HG03378 (cell line): ENCODE measurements at regions not wholly inside any gene's neighbourhood (a gene's known extent, or its start where the extent isn't known, plus 50 kb on each side); places are given as distances from the start of the nearest gene placed in this dataset.

Source experiments
- ATAC-seq: cut with Tn5 transposase; IDR thresholded peaks from one replicate; pipeline ENCODE4 v1.9.1; 2021; ENCODE audit warnings: mild to moderate bottlenecking, moderate library complexity; ENCODE audit not compliant: unreplicated experiment

DNA sequence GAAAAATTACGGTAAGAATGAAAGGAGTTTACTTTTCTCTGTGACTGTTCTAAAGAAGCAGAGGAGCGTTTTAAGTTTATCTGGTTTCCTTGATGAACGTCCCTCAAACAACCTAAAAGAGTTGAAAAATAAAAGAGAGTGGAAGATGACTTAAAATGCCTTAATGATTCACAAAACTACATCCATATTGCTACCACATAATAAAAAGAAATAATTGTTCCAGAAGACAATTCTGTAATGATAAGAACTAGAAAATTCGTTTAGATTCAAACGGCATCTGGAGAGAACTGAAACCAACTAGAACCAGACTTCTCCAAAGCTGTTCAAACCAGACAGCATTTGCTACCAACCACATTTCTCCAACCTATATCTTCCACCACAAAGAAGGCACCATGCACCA is 68.1 kb downstream of the TEKT4 start:
- ATAC-seq = no peak

DNA sequence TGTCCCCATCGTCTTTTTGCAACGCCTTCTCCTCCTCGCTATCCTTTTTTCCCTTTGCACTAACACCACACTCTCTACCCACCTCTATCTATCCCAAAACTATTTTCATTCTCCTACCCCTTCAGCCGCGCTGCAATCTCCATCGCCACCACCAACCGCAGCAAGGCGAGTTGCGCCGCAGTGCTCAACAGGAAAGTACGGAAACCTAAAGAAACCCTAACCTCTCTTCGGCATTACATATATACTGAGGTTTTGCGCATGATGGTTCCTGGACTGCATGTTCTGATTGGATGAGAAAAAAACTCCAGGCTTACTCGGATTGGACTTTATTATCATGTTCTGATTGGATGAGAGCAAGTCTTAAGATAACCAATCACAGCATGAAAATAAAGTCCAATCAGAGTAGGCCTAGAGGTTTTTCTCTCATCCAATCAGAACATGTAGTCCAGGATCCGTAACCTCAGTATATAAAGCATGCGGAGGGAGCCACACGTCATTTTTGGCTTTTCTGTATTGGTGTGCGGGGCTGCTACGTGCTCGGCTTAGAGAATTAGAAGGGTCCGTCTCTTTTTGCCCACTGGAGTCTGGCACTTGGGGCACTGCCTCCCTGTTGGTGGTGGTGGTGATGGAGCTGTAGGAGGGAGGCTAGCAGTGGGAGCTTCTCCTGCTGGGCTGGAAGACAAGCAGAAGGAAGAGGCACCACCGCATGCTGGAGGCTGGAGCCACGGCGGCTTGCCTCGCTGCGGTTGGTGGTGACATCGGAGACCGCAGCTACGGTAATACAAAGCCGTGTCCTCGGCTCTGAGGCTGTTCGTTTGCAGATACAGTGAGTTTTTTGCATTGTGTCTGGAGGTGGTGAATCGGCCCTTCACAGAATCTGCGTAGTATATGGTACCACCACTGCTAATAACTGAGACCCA is 76.1 kb downstream of the TEKT4 start:
- no peak for ATAC-seq

DNA sequence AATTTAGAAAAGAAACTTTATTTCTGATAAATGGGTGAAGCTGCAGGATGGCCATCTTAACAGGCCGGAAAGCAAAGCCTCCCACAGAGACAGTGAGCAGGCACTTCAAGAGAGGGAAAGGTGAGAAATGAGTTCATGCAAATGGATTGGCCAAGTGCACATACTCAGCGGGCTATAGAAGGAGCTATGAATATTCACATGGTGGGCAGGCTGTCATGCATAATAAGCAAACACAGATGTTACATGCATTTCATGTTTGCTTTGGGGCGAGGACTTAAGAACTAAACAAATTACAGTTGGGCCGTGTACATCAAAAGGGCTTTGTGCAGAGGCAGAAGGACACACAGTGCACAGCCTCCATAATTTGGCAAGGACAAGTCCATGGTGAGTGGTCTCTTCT is 69.8 kb upstream of the MAL start:
- ATAC-seq = no peak

DNA sequence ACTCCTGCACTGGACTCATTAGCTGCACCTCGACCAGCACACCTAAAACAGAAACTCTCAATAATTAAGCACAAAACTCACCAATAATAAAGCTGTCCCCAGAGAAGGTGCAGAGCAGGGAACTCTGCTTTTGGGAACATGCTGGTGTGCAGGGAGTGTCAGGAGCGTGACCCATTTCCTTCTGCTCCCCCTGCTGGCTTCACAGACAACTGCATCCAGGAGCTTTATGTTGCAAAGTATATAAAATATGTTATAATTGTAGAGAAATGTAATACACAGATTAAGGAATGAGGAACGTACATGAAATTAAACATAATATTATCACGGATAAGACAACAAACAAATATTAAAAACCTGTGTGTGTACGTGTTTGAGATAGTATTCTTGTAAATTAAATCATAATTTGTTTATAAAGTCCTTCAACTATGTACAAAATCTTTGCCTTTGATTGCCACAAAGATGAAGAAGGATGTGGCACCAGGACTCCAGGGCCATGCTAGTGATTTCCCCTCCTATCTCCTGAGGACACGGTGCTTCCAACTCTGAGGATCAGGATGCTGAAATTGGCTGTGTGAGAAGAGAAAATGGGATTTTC is 68.6 kb upstream of the MAL start:
- ATAC-seq = peak; percentile 80

DNA sequence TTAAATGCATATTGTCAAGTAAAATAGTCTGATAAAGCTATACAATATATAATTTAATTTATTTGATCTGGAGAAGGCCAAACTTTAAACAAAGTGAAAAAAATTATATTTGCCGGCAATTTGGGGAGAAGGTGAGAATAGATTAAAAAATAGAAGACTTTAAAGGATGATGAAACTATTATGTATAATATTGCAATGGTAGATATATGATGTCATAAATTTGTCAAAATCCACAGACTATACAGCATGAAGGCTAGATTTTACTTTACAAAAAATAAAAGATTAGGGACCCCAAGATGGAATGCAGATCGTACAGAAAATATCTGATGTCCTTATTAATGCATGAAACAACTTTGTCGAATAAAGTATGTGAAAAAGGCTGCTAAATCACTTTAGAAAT is 67.3 kb upstream of the MAL start:
- no peak for ATAC-seq

DNA sequence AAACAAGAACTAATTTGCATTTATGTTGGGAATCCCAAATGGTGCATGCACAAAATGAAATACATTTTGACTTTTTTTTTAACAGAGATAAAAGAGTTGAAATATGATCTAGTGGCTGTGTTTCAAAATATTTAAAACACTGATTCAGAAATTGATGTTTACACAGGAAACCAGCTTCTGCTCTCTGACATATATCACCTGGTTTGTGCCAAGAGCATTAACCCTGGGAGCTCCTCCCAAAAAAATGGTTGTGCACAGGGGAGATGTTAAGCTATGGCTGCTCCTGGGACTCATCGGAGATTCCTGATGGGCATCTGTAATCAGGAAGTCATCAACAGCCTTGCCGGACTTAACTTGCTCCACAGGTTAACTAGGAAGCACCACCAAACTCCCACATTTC is 65.2 kb upstream of the MAL start:
- no peak for ATAC-seq

DNA sequence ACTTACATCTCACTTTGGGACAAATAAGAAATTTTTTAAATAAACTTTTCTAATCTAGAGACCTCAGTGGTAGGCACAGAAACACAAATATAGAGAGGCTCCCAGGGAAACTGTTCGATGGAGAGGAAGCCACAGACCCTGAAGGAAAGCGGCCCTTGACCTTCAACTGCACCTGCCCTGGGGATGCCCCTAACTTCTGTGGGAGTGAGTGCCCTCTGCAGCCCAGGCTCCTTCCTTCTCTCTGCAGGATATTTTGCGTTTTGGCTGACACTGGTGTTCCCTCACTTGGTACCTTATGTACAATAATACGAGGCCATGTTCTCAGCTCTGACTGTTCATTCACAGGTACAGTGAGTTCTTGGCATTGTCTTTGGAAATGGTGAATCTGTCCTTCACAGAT is 64.8 kb upstream of the MAL start:
- ATAC-seq = no peak

DNA sequence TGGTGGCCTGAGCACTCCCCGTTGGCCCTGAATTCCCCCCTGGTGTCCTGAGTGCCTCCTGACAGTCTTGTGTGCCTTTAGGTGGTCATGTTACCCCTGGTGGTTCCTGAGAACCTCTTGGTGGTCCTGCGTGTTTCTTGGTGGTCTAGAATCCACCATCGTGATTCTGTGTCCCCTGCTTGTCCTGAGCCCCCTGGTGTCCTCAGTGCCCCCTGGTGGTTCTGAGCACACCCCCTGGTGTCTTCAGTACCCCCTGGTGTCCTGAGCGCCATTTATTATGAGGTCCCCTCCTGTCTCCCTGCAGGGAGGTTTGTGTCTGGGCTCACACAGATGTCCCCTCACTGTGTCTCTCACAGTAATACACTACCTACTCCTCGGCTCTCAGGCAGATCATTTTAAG is 61.3 kb upstream of the MAL start:
- no peak for ATAC-seq

DNA sequence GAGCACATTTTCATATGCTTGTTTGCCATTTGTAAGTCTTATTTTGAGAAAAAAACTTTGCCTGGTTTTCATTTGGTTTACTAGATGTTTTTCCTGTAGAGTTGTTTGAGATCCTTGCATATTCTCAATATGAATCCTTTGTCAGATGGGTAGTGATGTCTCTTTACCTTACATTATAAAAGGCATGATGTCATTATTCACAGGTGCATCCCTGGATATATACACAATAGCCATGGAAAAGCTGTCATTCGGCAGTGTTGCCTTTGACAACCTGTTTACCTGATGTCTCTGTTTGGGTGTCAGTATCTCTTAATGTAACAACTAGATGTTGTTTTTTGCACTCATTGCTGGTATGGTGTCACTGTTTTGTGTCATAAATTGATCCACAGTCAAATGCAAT is 58.8 kb upstream of the MAL start:
- ATAC-seq = no peak

DNA sequence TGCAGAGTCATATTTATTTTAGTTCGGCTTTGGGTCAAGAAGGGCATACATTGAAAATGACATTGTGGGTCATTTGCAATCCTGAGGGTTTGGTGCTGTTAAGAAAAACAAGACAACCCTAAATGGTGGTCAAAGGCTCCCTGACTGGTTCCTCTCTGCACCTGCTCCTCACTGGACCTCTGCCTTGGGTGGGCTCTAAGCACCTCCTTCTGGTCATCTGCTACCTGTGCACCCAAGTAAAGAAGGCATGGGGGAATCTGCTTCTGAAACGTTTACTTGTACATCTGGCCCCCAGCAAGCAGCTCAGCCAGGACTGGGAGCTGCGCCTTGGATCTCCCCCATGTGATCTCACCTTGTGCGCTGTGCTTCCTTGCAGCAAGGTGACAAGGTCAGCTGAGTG is 55.2 kb upstream of the MAL start:
- no peak for ATAC-seq
